ENCODE measurements at regions not wholly inside any gene's neighbourhood (a gene's known extent, or its start where the extent isn't known, plus 50 kb on each side); places are given as distances from the start of the nearest gene placed in this dataset.
"Not testable (repeated sequence)": the region's sequence is repeated elsewhere in the genome, so short reads cannot be mapped to it uniquely, and the experiment has no call there.

- DNase-seq: no peak
Measured at GRCh38 chrX:124720532-124720931, 374.2 kb downstream of the SH2D1A start.

DNA sequence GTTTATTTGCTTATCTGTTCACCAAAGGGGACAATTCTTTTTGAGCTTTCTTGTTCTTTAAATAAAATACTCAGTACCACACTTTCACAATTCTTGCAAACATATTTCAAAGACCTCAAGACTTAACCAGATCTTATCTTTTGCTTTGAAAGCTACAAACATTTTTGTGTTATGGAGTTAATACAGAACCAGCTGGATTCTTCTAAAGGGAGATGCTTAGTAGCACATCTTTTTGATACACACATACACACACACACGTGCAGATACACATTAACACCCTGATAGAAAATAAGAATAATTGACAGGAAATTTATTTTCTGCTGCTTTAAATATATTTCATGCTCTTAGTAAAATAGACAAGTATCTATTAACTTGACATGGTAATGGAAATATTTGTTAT, 379.1 kb downstream of the SH2D1A start:
- no peak for DNase-seq

- no peak for DNase-seq
Measured at GRCh38 chrX:124726292-124726691, 379.9 kb downstream of the SH2D1A start.

DNA sequence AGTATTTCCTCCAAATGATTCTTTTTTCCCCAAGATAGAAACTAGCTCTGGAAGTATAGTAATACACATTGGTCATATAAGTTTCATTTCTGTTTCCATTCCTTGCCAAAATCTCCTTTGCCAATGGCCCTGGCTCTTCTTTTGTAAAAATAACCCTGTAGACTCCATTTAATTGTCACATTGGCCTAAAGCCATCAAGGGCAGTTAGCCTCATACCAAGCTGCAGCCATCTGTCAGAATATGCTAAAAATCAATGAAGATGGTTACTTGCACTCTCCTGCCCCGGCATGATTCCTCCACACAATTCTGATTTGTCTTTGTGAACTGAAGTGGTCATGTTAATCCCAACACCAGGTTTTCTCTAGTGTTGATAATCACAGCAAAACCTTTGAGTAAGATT, 380.5 kb downstream of the SH2D1A start:
- DNase-seq: no peak

- peak; percentile 5 to 53 (median 22) for DNase-seq
Measured at GRCh38 chrX:124736553-124737270, 390.3 kb downstream of the SH2D1A start.

DNA sequence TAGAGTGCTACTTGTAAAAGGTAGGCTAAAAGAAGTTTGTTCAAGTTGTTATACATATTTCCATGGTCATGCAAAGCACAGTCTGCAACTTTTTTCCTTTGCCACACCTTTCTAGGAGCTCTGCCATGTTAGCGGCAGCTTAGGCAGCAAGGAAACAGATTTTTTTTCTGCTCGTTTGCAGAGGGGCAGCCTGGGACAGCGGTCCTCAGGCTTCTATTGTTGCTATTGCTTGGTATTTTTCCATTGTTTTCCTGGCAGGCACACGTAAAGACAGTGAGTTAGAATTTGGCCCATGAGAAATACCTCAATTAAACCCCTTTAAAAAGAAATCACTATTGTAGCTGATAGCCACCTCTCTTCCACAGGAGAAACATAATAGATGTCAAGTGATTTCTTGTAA, 391.4 kb downstream of the SH2D1A start:
- DNase-seq: no peak

GRCh38 chrX:124747295-124747694, 400.9 kb downstream of the SH2D1A start:
- no peak for DNase-seq

GRCh38 chrX:124764354-124764753, 418.0 kb downstream of the SH2D1A start:
- DNase-seq: no peak

DNA sequence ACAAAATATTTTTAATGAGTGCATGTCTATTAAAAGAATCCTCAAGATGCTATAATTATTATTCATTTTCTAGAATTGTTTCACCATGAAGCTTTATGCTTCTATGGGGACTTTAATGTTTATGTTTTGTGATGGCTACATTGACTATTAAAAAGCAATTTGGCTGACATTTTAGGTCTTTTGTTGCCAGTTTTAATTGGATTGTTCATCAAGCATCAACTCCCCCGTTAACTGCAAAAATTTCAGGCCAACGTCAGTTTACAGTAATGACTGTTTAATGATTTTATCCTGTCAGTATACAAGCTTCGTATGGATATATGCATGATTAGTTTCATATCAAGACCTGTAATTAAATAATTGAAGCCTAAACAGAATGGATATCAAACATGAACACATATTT, 422.8 kb downstream of the SH2D1A start:
- DNase-seq: no peak

- DNase-seq: no peak
Measured at GRCh38 chrX:124771292-124771691, 424.9 kb downstream of the SH2D1A start.

DNA sequence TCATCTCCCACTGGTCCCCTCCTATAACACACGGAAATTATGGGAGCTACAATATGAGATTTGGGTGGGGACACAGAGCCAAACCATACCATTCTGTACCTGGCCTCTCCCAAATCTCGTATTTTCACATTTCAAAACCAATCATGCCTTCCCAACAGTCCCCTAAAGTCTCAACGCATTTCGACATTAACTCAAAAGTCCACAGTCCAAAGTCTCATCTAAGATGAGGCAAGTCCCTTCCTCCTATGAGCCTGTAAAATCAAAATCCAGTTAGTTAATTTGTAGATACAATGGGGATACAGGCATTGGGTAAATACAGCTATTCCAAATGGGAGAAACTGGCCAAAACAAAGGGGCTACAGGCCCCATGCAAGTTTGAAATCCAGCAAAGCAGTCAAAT, 441.9 kb downstream of the SH2D1A start:
- not testable (repeated sequence) for DNase-seq

DNA sequence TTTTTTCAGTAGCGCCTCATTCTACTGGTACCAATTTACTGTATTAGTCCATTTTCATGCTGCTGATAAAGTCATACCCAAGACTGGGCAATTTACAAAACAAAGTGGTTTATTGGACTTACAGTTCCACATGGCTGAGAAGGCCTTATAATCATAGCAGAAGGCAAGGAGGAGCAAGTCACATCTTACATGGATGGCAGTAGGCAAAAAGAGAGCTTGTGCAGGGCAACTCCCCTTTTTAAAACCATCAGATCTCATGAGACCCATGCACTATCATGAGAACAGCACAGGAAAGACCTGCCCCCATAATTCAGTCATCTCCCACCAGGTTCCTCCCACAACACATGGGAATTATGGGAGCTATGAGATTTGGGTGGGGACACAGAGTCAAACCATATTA, 443.5 kb downstream of the SH2D1A start:
- not testable (repeated sequence) for DNase-seq

- DNase-seq: no peak
Measured at GRCh38 chrX:124791492-124792095, 445.2 kb downstream of the SH2D1A start.

- no peak for DNase-seq
Measured at GRCh38 chrX:124796989-124797388, 450.6 kb downstream of the SH2D1A start.

- no peak for DNase-seq
Measured at GRCh38 chrX:124804962-124805361, 458.6 kb downstream of the SH2D1A start.

DNA sequence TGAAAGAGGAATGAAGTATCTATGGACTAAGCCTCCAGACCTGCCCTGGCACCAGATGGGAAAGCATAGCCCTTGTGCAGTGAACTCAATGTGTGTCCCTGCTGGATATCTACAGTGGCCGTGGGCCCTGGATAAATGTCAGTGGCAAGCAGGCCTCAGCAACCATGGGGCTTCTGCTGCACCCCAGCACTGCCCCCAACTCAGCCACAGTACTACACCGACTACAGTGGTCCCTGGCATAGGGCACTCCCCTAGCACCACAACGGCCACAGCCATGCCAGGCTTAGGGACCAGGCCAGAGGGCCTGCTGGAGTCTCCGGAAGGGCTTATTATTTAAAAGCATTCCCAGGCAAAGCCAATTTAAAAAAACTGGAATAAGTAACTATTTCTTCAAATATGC, 459.1 kb downstream of the SH2D1A start:
- DNase-seq: no peak

- DNase-seq: no peak
Measured at GRCh38 chrX:124814106-124814505, 467.7 kb downstream of the SH2D1A start.

- DNase-seq: no peak
Measured at GRCh38 chrX:124818033-124818432, 471.7 kb downstream of the SH2D1A start.

- no peak for DNase-seq
Measured at GRCh38 chrX:124818764-124819163, 472.4 kb downstream of the SH2D1A start.

- no peak for DNase-seq
Measured at GRCh38 chrX:124820738-124821137, 474.4 kb downstream of the SH2D1A start.

- DNase-seq: no peak
Measured at GRCh38 chrX:124827258-124827845, 481.0 kb downstream of the SH2D1A start.

- DNase-seq: no peak
Measured at GRCh38 chrX:124829930-124830329, 483.6 kb downstream of the SH2D1A start.

DNA sequence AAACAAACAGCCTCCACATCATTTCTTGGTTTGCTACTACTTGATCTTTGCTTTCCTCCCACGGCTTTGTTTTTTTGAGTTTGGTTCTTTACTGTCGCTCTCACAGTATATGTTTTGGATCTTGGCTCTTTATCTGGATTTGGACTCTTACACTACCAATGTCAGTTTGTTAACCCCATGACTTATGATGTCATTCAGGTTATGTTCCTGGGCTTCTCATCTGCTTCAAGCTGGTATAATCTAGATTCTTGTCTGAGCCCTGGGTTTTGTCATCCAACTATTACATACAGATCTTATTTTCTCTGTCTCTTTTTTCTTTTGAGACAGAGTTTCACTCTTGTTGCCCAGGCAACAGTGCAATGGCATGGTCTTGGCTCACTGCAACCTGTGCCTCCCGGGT, 482.9 kb upstream of the TEX13C start:
- DNase-seq: no peak

GRCh38 chrX:124842205-124842604, 477.5 kb upstream of the TEX13C start:
- DNase-seq: no peak

Data from T-helper 1 cell (primary cell).